ENCODE measurements at regions not wholly inside any gene's neighbourhood (a gene's known extent, or its start where the extent isn't known, plus 50 kb on each side); places are given as distances from the start of the nearest gene placed in this dataset.
"Not testable (repeated sequence)": the region's sequence is repeated elsewhere in the genome, so short reads cannot be mapped to it uniquely, and the experiment has no call there.

GRCh38 chr13:100788540-100788939 is 113.9 kb upstream of the TMTC4 start:
- FAIRE-seq, result no peak
- no peak for DNase-seq (ENCODE audit: insufficient read length, low spot score)
- TF ChIP-seq CTCF (IDR thresholded peaks at IDR 0.05; ENCODE audit: insufficient read depth, missing control alignments), result no peak

DNA sequence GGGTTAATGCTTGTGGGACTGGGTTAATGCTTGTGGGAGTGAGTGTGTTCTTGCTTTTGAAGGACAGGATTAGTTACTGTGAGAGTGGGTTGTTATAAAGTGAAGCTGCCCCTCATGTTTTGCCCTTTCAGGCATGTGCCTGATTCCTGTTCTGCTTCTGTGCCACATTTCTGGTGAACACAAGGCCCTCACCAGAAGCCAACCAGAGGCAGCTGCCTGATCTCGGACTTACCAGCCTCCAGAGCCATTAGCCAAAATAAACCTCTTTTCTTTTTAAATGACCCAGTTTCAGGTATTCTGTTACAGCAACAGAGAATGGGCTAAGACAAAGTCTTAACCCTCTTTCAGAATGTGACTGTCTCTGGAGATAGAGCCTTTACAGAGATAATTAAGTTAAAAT is 113.3 kb upstream of the TMTC4 start:
- no peak for TF ChIP-seq CTCF (IDR thresholded peaks at IDR 0.05; ENCODE audit: insufficient read depth, missing control alignments)
- DNase-seq (ENCODE audit: insufficient read length, low spot score), result no peak
- no peak for FAIRE-seq

DNA sequence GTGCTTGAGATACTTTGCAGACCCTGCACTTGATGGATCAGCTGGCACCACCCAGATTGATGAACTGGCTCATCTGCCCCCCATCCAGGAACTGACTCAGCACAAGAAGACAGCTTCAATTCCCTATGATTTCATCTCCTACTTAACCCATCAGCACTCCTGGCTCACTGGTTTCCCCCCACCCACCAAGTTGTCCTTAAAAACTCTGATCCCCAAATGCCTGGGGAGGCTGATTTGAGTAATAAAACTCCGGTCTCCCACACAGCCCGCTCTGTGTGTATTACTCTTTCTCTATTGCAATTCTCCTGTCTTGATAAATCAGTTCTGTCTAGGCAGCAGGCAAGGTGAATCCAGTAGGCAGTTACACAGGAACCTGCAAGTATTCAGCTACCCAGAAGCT is 102.1 kb upstream of the TMTC4 start:
- DNase-seq (ENCODE audit: insufficient read length, low spot score); FAIRE-seq: not testable (repeated sequence)

- no peak for DNase-seq (ENCODE audit: insufficient read length, low spot score)
- TF ChIP-seq CTCF (IDR thresholded peaks at IDR 0.05; ENCODE audit: insufficient read depth, missing control alignments), result no peak
Measured at GRCh38 chr13:100773923-100774663, 99.5 kb upstream of the TMTC4 start.

DNA sequence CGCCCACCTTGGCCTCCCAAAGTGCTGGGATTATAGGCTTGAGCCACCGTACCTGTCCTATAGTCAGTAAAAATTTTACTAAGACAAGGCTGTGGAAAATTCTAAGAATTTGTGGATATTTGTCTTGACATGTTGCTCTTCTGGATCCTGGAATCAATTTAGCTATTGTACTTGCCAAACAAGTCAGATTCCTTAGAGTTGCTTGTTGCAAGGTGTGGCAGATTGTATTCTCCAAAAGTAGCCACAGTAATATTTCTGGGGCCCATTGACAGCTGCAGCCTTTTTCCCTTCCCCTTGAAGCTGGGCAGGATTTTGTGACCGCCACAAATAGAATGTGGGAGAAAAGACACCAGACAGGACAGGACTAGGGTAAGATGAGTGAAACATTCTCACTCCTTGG is 98.8 kb upstream of the TMTC4 start:
- TF ChIP-seq CTCF (IDR thresholded peaks at IDR 0.05; ENCODE audit: insufficient read depth, missing control alignments), result no peak
- no peak for FAIRE-seq
- DNase-seq (ENCODE audit: insufficient read length, low spot score), result no peak

More at GRCh38 chr13:100773923-100774663, 99.5 kb upstream of the TMTC4 start:
- no peak for FAIRE-seq

DNA sequence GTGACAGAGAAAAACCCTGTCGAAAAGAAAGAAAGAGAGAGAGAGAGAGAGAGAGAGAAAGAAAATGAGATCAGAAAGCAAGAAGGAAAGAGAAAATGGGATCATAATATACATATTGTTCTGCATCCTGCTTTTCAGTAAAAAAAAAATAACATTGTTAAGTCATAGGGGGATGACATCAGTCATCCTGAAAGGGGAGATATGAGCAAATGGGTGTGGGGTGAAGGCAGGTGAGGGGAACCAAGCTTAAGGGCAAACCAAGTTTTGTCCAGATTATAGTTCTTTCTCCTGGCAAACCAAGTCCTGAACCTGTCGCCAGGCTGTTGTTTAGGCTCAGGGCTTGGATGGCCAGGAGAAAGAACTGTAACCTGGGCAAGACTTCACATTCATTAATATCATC is 92.6 kb upstream of the TMTC4 start:
- no peak for DNase-seq (ENCODE audit: insufficient read length, low spot score)
- TF ChIP-seq CTCF (IDR thresholded peaks at IDR 0.05; ENCODE audit: insufficient read depth, missing control alignments), result no peak
- FAIRE-seq, result no peak

DNA sequence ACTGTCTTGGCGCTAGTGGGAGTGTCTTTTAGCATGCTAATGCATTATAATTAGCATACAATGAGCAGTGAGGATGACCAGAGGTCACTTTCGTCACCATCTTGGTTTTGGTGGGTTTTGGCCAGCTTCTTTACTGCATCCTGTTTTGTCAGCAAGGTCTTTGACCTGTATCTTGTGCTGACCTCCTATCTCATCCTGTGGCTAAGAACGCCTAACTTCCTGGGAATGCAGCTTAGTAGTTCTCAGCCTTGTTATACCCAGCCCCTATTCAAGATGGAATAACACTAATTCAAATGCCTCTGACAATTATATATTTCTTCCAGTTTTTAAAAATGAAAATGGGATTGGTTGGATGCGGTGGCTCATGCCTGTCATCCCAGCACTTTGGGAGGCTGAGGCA is 92.0 kb upstream of the TMTC4 start:
- FAIRE-seq, result not testable (repeated sequence)

DNA sequence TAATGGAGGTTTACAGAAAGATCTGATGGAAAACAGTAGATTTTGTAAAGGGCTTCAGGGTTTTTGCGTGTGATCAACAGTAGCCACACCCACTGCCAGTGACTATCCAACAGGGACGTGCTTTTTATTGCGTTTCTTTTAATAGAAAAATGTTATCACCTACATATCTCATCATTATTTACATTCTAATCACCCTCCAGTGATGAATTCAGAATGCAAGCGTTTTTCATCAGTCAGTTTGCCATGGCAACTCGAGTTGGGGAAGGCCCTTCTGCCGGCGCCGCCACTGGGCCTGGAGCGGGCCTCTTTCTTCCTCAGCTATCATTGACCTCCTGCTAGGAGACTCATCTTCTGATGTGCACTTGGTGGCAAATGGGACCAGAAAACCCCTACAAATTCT is 90.3 kb upstream of the TMTC4 start:
- TF ChIP-seq CTCF (IDR thresholded peaks at IDR 0.05; ENCODE audit: insufficient read depth, missing control alignments), result no peak
- no peak for DNase-seq (ENCODE audit: insufficient read length, low spot score)
- FAIRE-seq, result no peak

More for the DNA sequence above, 92.0 kb upstream of the TMTC4 start:
- DNase-seq (ENCODE audit: insufficient read length, low spot score), result not testable (repeated sequence)

GRCh38 chr13:100762126-100762525 is 87.5 kb upstream of the TMTC4 start:
- FAIRE-seq; DNase-seq (ENCODE audit: insufficient read length, low spot score): not testable (repeated sequence)

Data from D721Med (cell line).